Inflammatory macrophage (primary cell): ENCODE measurements at regions not wholly inside any gene's neighbourhood (a gene's known extent, or its start where the extent isn't known, plus 50 kb on each side); places are given as distances from the start of the nearest gene placed in this dataset.

Experiments
- DNase-seq, 2 donors: peaks; one replicate each; pipeline ENCODE4 v3.0.0-alpha.2; 2020 to 2022

DNA sequence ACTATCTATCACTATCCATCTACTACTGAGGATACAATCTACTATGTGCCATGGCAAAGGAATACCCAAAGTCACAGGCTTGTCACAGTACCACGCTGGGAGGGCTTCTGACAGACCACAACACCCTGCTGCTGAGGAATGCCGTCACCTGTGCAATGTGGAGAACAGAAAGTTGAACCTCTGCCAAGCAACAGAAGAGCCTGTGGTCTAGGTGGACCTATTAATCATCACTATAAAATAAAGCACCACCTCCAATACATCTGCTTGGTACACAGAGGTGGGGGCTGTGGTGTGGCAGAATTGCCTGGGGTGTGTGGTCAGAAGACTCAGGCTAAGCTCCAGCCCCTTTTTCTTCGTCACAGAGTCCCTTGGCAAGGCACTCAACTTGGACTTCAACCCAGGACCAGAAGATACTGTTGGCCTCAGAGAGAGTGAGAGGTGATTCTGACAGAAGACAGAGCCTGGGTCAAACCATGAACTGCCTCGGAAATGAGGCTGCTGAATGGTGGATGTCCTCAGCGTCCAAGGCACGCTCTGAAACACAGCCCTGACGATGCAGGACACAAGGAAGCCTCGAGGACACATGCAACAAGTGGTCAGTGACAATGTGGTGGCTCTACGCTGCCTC is 189.4 kb upstream of the CHRNA7 start:
- DNase-seq: no peak

DNA sequence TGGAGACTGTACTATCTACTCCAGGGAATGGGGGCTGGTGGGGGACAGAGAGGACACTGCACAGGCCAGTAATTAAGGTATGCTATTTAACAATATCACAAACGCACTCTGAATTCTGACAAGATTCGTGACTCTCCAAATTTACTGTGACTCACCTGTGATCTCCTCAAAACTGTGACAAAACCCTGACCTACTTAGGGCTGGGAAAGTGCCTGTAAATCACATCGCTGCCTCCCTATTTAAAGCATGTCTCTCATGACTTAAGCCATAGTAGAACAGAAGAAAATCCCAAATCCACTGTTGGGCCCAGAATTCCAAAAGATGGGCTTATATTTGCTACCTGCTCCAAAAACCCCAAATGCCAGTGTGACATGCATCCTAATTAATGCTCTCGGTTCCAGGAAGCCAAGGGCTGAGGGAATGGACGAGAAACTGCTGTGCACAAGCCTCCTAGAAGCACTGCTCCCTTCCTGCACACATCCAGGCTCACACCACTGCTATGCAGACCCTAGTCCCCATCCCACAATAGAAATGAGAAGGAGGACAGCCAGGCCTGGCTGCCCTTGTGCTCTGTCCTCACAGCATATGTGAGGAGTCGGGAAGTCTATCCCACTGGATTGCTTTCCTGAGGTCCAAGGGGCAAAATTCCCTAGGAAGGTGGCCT is 187.7 kb upstream of the CHRNA7 start:
- DNase-seq: no peak

DNA sequence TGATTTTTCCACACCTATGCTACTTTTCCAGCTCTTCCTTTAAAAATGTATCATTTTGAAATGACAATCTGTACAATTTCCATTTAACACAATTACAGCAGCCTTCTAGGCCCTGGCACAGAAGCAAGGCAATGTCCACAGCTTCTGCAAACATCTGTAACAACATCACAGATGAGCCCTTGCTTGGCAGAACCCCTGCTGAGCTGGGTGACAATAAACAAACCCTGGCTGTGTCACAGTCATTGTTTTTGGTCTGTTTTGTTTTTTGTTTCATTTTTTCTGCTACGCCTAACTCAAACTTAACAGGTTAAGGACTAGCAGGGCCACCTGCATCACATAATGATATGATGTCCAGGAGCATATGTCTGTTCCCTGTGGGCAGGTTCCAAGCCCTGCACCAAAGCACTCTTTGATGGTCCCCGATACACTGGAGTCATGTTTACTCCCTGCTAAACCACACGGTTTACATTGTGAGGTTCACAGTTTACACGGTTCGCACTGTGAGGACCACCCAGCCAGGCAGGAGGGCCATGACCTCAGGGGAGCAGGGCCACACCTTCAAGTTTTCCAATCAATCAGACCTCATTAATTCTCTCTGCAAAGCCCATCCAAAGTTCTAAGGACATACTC is 186.8 kb upstream of the CHRNA7 start:
- DNase-seq: no peak

DNA sequence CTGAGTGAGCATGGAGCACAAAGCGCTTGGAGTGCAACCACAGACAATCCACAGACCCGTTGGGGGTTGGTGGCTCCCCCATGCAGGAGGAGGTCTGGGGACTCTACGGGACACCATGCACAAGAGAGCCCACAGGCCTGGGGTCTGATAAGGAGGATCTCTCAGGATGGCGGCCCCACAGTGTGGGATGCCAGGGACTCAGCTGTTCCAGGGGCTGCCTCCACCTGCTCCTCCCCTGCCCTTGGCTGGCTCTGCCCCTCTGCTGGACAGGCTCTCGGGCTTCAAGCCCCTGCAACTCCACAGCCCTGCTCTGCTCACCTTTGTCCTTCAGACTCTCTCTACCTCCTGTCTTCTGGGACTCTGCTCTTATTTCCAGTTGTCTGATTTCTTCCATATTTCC is 184.5 kb upstream of the CHRNA7 start:
- DNase-seq: no peak

DNA sequence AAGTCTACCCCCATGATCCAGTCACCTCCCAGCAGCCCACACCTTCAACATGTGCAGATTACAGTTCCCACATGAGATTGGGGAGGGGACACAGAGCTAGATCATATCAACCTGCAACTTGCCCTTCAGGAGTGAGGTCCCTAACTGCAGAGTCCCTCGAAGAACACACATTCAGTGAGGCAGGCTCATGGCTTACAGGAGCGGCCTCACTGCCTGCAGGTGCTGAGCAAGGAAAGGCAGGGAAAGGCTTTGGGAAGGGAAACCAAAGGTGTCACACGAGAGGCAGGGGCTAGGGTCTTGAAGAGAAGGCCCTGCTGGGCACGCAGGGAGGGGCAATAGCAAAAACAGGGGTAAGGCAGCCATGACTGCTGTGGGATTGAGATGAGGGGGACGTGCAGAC is 182.4 kb upstream of the CHRNA7 start:
- DNase-seq: no peak

DNA sequence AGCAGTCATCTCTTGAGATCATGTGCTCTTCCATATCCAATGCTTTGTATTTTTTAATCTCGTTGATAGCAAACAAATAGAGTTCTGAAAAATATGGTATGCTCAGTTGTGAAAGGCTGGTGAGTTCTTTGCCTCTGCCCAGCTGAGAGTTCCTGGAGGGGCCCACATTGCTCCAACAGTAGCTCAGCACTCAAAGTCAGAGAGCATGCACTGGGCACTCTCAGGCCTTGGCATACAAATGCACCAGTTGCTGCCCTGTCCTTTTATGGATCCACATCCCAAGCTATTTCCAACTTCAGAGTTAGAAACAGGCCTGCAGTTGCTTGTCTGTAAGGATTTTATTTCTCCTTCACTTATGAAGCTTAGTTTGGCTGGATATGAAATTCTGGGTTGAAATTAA is 181.7 kb upstream of the CHRNA7 start:
- DNase-seq: no peak

DNA sequence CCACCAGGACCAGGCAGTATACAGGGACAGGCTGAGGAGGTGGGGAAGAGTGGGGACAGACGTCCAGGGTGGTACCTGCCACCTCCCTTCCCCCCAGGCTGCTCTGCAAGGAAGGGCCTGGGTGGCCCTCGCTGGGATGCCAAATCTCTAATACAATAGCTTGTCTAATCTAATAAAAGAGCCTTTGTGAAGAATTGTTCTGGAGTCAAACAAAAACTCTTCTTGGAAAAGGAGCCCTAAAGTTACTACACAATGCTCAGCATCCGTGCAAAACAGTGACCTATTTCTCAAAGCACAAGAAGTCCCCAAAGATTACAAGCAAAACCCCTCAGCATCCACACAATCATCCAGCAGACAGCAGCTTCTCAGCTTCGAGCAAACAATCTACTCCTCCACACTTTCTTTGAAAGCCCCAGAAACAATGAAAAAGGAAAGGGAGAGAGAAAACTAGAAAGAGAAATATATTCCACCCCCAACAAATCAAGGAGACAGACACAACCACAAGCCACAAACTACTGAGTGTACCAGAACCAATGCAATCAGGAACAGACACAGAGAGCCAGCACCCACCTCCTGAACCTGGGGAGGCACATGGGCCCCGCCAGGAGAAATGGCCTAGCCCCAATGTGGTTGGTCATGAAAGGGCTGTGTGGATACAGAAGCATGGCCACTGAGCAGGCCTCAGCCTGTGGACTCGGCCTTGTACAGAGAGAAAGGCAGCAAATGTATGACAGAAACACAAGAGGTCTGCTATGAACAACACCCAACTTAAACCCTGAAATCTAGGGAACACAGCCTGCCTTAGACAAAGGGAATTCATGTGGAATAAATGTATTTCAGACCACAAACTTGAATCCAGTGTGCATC is 177.1 kb upstream of the CHRNA7 start:
- DNase-seq: no peak

DNA sequence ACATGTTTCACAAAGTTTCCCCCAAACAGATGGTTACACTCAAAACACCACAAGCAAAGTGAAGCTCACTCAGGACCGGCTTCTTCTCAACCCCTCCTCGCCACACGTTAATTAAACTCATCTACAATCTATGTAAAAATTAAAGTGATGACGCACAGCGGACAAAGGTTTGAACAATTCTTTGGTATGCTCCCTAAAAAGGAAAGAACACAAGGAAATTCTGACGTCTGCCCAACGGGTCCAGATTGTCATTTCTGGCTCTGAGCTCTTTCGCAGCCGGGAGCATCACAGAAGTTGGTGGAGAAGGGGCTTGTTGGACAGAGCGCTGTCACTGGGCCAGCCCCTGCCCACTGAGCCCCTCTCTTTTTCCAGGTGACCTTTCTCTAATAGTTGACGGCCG is 173.7 kb upstream of the CHRNA7 start:
- no peak for DNase-seq

DNA sequence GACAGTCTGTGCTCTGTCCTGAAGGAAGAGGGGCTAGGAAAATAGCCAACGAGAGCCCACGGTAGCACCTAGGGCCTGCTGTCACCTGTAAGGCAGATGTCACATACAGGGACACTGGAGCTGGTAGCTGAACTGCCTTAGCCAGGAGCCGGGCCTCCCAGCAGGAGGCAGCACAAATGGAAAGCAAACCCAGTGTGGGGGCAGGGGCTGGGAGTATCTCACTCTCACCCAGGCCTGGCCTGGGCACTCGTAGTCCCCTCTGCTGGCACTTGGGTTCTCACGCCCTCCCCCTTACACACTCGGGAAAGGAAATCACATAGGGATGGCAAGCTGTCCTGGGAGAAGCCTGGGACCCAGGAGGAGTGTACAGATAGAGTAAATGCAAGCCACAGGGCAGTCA is 173.1 kb upstream of the CHRNA7 start:
- DNase-seq: no peak

DNA sequence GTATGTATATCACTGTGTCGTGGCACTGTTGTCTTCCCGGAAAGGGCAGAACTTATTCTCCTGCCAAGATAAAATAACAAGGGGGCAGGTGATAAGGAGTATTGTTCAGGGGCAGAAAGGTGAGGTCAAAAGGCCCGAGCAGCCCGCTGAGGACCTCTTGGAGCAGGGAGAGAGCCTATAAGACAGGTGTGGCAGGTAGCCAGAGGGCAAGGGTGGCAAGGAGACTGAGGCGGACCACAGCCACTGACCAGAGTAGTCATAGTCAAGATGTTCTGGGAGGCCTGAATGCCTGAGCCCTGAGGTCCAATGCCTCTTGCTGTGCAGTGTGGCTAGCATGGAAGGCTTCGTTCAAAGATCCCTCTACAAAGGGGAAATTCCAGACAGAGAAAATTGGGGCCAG is 172.3 kb upstream of the CHRNA7 start:
- no peak for DNase-seq

DNA sequence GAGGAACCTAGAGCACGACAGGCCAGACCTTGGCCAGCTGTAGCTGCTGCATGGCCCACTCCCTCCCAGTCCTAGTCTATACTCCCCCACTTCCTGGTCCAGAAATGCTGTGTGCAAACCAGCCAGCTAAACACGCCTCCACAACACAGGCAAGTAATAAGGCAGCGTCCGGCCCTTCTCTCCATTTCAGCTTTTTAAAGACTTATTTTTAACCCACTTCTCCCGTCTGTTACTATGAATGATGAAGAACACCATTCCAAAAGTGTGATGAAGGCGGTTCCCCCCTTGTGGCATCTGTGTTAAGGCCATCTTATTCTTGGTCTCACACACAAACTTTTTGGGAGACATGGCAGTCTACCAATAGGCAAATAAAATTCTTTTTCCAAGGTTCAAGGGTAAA is 164.1 kb upstream of the CHRNA7 start:
- peak in 1 of 2 donors; percentile 17 for DNase-seq

DNA sequence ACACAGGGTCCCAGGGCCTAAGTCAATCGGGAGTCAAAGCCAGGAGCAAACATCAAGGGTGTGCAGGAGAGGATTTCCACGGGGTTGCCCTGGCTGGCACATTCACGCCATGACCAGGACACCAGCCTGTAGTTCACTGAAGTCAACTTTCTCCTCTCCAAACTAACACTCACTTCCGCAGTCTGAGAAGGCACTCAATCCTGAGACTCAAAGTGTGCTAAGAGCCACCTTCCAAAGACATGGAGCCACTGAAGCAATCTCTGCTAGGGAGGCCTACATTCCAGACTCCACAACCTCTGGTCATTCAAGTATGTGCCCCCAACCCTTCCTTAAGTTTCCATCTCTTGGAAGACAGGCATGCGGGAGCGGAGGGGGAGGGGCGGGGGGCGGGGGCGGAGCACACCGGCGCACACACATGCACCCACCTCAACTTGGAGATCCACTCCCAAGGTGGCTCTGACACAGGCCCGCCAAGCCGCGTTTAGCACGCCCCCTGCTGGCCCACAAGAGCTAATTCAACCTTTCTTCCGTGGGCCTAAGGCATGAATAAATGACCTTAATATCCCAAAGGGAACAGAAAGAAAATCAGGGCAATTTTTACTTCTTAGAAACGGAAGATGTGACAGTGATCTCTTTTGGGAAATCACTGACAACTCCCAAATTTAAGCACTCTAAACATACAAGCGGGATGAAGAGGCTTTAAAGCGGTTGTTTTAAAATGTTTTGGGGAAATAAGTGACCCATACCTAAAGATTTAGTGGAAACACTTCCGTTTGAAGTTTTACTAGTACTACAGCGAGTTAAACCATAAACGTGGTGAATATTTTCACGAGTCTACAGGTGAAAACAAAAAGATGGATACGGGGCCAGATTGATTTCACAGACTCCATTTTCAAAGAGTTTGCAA is 162.5 kb upstream of the CHRNA7 start:
- DNase-seq: peak; percentile 58 to 66

DNA sequence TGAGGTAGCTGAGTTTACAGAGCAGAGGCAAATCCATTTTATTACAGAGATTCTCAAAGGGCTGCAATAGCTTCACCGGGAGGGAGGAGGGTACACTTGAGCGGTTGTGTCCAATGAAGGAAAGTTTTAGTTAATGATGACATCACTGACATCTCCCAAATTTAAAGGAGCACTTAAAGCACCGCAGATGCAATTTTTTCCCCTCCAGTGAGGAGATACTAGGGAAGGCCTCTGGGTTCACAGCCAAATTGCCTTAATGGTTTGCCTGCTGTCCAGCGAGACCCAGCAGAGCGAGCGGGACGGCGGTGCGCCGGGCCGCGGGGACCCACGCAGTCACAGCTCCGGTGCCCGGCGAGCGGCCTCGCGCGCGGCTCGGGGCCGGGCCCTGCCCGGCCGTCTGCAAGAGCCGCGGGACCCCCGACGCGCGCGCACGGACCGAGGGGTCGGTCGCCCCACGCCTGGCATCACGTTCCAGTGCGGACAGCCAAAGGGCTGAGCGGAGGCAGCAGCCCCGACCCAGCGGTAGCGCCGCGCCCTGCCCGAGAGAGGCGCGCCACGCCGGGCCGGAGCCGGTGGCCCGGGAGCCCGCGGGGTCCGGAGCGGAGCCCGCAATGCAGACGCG is 160.5 kb upstream of the CHRNA7 start:
- no peak for DNase-seq

DNA sequence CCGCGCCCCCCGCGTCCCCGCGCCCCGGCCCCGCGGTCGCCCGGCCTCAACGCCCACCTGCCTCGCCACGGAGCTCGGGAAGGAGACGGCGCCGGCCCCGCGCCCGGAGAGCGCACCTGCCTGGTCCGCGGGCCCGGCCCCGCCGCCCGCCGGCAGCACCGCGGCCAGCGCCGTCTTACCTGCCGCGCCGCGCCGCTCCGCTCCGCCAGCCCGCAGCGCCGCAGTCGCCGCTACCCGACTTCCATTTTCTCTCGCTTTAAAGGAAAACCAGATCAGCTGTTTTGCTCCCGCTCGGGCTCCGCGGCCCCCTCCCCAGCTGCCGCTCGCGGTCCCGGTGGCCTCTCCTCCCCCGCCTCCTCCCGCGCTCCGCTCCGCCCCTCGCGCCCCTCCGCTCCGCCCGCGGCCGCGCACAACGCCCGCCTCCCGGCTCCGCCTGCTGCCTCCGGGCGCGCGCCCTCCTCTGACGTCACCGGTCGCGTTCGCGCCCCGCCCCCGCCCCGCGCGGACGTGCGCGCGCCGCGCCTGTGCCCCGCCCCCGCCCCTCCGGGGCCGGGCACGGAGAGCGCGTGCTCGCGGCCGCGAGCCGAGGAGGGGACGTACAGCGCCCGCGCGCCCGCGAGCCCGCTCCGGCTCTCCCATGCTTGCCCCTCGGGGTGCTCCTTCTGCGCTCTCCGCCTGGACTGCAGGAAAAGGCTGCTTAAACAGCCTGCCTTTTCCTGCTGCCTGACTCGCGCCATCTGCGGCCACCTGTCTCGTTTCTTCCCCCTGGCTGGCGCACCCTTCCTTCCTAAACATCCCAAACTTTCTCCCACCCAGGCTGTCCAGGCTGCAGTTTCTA is 159.8 kb upstream of the CHRNA7 start, which contains the start of gene OTUD7A:
OTUD7A (minus strand) TSS at position 346 of the 838 bp plus-strand sequence.
- peak; percentile 81 to 92 for DNase-seq

DNA sequence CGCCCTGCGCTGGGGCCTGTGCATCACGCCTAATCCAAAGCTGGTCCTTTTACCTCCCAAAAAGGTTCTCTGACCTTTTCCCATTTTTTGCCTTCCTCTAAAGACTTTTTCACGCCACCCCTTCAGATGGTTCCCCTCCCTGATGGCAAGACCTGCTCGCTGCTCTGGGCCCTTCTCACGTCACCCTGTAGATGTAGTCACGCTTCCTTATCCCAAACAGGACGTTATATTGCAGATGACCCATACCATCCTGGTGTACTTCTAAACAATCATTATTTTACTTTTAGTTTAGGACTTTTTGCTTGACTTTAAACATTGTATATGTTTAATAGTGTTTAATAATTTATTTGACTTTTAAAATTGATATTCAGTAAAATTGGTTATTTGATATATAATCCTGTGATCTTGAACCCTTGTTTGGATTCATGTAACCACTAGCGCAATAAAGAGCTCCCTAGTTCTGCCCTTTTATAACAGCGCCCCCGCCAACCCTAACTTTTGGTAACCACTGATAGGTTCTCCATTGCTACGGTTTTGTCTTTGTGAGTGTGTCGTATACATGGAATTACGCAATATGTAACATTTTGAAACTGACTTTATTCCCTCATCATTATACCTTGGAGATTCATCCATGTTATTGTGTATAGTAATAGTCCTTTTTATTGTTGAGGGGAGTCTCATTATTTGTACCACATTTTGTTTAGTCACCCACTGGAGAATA is 159.0 kb upstream of the CHRNA7 start:
- DNase-seq: no peak

DNA sequence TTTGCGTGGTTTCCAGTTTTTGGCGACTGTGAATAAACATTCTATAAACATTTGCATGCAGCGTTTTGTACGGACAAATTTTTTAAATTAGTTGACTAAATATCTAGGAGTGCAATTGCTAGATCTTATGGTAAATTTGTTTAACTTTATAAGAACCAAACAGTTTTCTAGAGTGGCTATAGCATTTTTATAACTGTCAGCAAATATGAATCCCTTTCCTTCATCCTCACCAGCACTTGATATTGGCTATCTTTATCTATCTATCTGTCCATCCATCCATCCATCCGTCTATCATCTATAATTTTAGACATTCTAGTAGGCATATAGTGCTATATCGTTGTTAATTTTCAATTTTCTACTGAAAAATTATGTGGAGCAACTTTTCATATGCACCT is 158.4 kb upstream of the CHRNA7 start:
- DNase-seq: no peak

DNA sequence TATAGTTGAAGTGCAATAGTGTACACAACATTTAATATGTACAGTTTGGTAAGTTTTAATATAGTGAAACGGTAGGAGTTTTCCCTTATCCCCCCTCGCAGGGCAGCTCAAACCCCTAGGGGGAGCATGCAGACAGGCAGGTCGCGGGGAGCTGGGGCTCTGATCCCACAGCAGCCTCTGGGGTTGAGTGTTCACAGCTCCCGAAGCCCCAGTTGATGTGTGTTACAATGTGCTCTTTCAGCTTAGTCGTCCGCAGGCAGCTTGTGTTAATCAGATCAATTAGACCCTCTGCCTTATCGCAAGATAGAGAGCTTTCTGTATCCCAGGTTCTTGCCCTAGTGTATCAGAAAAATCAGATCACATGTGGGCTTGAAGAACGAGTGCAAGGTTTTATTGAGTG is 143.1 kb upstream of the CHRNA7 start:
- DNase-seq: no peak

DNA sequence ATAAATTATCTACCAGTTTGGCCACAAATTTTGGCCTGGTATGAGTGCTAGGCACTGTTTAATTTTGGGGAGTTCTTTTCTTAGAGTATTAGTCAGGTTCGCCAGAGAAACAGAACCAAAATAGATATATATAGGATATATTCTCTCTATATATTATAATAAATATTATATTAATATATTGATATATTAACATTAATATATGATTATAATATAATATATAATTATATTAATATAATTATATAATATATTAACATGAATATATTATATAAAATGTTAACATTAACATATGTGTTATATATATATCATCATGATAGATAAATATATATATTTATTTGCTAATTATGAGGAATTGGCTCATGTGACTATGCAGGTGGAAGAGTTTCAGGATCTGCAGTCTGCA is 137.8 kb upstream of the CHRNA7 start:
- no peak for DNase-seq

DNA sequence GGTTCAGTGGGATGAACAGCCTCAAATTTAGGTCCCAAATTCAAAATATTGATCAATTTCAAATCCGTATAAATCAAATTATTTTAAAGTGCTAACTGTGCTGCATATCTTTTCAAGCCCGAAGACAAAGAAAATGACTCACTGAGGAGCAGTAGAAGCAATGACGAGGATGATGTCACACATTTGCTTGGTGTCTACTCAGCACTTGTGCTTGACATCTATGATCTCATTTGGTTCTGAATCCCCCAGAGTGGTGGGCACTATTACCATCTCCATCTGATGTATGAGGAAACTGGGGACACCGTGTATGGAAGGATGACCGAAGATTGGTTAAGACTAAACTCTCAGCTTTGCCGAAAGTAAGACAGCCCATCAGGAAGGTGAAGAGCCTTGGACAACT is 136.5 kb upstream of the CHRNA7 start:
- DNase-seq: no peak

DNA sequence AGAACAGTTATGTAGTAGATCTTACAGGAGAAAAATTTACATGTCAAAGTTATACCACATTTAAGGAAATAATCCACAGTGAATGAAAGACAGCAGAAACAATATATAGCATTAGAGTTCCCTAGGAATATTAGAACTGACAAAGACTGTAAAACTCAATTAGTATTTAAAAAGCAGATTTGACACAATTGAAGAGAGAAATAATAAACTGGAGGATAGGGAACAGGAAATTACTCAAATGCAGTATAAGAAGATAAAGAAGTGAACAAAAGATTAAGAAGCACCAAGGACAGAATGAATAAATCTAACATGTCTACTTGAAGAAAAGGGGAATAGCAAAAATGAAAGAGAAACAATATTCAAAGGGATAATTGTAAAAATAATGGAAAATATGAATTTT is 132.6 kb upstream of the CHRNA7 start:
- DNase-seq: no peak
